ENCODE measurements at regions not wholly inside any gene's neighbourhood (a gene's known extent, or its start where the extent isn't known, plus 50 kb on each side); places are given as distances from the start of the nearest gene placed in this dataset.

DNA sequence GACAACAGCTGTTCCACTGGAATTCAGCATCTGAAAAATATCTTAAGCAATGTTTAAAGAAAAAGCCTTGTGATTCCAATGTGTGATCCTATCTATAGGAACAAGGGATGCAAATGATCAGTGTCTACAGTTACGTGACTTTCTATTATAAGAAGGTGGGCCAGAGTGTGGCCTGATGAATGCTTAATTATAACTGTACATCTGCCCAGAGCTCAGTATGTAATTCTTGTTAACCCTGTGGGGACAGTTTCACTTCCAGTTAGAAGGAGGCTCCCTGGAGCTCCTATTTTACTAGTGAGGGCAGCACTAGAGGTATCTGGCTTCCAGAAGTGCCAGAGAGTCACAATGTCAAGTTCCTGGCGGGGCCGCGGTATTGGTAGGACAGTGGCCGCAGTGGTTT lies 288.5 kb downstream of the USP46 start:
- Histone ChIP-seq H3K4me1 (no peaks in the 10 kb centered on the region), H3K27ac (no peak overlapping the region), H3K4me3 (no peak overlapping the region), H3K9me3 (no peaks in the 10 kb centered on the region), H3K36me3 (no peaks in the 10 kb centered on the region), H3K27me3 (no peaks in the 10 kb centered on the region)
- WGBS: 91% methylated on average over 5 of the region's 5 CpGs
- no peak for TF ChIP-seq POLR2A (IDR thresholded peaks at IDR 0.05)
- no peak for TF ChIP-seq POLR2AphosphoS5 (IDR thresholded peaks at IDR 0.05)
- TF ChIP-seq, protein P1, sequence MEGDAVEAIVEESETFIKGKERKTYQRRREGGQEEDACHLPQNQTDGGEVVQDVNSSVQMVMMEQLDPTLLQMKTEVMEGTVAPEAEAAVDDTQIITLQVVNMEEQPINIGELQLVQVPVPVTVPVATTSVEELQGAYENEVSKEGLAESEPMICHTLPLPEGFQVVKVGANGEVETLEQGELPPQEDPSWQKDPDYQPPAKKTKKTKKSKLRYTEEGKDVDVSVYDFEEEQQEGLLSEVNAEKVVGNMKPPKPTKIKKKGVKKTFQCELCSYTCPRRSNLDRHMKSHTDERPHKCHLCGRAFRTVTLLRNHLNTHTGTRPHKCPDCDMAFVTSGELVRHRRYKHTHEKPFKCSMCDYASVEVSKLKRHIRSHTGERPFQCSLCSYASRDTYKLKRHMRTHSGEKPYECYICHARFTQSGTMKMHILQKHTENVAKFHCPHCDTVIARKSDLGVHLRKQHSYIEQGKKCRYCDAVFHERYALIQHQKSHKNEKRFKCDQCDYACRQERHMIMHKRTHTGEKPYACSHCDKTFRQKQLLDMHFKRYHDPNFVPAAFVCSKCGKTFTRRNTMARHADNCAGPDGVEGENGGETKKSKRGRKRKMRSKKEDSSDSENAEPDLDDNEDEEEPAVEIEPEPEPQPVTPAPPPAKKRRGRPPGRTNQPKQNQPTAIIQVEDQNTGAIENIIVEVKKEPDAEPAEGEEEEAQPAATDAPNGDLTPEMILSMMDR (IDR thresholded peaks at IDR 0.05): no peak
- no peak for TF ChIP-seq EP300 (IDR thresholded peaks at IDR 0.05)
- no peak for DNase-seq (ENCODE audit: low spot score in 2 of 2)

DNA sequence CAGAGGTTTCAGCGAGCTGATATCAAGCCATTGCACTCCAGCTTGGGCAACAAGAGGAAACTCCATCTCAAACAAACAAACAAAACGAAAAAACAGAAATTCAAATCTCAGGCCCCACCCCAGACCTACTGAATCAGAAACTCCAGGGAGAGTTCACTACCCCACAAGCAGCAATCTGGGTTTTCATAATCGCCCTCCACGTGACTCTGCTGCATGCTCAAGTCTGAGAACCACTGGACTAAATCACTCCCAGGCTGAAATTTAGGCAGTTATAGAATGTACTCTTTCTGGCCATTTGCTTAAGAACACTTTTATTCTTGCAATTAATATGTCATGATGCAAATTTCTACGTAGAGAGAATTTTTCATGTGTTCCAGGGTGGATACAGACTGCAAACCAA lies 287.3 kb downstream of the USP46 start:
- H3K4me3 ChIP-seq: no peak overlapping the region
- no peak overlapping the region for H3K27ac ChIP-seq
- WGBS: 90% methylated on average over 5 of the region's 5 CpGs
- TF ChIP-seq POLR2AphosphoS5 (IDR thresholded peaks at IDR 0.05) (no peak), POLR2A (IDR thresholded peaks at IDR 0.05) (no peak), EP300 (IDR thresholded peaks at IDR 0.05) (no peak)
- TF ChIP-seq, protein P1 (IDR thresholded peaks at IDR 0.05): no peak
- H3K9me3 ChIP-seq: no peaks in the 10 kb centered on the region
- no peaks in the 10 kb centered on the region for H3K4me1 ChIP-seq
- no peaks in the 10 kb centered on the region for H3K27me3 ChIP-seq
- DNase-seq (ENCODE audit: low spot score in 2 of 2): no peak
- H3K36me3 ChIP-seq: no peaks in the 10 kb centered on the region

DNA sequence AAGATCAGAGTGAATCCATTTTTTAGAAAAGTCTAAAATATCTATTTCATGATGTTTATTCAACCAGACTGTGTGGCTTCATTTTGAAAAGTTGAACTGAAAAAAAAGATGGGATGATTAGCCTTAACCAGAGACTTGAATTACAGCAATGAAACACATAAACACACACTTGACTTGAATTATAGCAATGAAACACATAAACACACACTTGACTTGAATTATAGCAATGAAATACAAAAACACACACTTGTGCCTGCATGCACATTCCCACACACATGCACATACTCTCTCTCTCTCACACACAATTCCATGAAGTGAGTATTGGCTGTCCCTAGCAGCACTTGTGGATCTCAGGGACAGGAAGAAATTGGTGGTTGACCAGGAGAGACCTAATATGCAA lies 286.8 kb downstream of the USP46 start:
- TF ChIP-seq POLR2A (IDR thresholded peaks at IDR 0.05): no peak
- TF ChIP-seq POLR2AphosphoS5 (IDR thresholded peaks at IDR 0.05): no peak
- no peak for TF ChIP-seq EP300 (IDR thresholded peaks at IDR 0.05)
- TF ChIP-seq, protein P1 (IDR thresholded peaks at IDR 0.05): no peak
- no peak overlapping the region for H3K4me3 ChIP-seq
- no peaks in the 10 kb centered on the region for H3K4me1 ChIP-seq
- no peaks in the 10 kb centered on the region for H3K27me3 ChIP-seq
- H3K27ac ChIP-seq: no peak overlapping the region
- H3K36me3 ChIP-seq: no peaks in the 10 kb centered on the region
- H3K9me3 ChIP-seq: no peaks in the 10 kb centered on the region
- DNase-seq (ENCODE audit: low spot score in 2 of 2): no peak

DNA sequence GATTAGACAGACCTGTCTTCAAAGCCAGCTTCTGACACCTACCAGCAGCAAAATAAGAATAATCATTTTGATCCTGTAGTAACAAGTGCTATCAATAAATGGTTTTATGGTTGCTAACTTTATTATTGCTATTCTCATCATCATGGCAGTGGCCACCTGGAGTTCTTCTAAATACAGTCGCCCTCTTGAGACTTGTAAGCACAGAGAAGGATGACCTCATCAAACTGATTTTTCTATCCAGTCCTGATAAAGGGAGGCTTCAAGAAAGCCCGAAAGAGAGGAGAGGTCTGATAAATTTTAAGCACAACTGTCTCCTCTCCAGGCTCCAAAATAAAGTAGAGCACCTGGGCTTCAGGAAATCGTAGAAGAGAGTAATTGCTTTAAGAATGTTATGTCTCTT lies 286.4 kb downstream of the USP46 start:
- no peak overlapping the region for H3K27ac ChIP-seq
- H3K9me3 ChIP-seq: no peaks in the 10 kb centered on the region
- H3K27me3 ChIP-seq: no peaks in the 10 kb centered on the region
- DNase-seq (ENCODE audit: low spot score in 2 of 2): no peak
- H3K36me3 ChIP-seq: no peaks in the 10 kb centered on the region
- no peaks in the 10 kb centered on the region for H3K4me1 ChIP-seq
- TF ChIP-seq, protein P1 (IDR thresholded peaks at IDR 0.05): no peak
- no peak for TF ChIP-seq POLR2AphosphoS5 (IDR thresholded peaks at IDR 0.05)
- no peak for TF ChIP-seq POLR2A (IDR thresholded peaks at IDR 0.05)
- TF ChIP-seq EP300 (IDR thresholded peaks at IDR 0.05): no peak
- WGBS: 77% methylated on average over 3 of the region's 3 CpGs
- H3K4me3 ChIP-seq: no peak overlapping the region

- Histone ChIP-seq H3K27me3 (no peaks in the 10 kb centered on the region), H3K4me3 (no peak overlapping the region), H3K9me3 (no peaks in the 10 kb centered on the region), H3K27ac (no peak overlapping the region), H3K36me3 (no peaks in the 10 kb centered on the region), H3K4me1 (no peaks in the 10 kb centered on the region)
- WGBS: 74% methylated on average over 3 of the region's 3 CpGs
- DNase-seq (ENCODE audit: low spot score in 2 of 2): no peak
- TF ChIP-seq POLR2A (IDR thresholded peaks at IDR 0.05): no peak
- TF ChIP-seq POLR2AphosphoS5 (IDR thresholded peaks at IDR 0.05): no peak
- TF ChIP-seq, protein P1 (IDR thresholded peaks at IDR 0.05): no peak
- TF ChIP-seq EP300 (IDR thresholded peaks at IDR 0.05): no peak
Measured at GRCh38 chr4:52373650-52374049, 285.5 kb downstream of the USP46 start.

Data from suprapubic skin (tissue), 4 donors.